RWPE1 (cell line): ENCODE measurements at regions not wholly inside any gene's neighbourhood (a gene's known extent, or its start where the extent isn't known, plus 50 kb on each side); places are given as distances from the start of the nearest gene placed in this dataset.

Source experiments
- CTCF ChIA-PET: fragments of 350-600 bp; sonication (Branson Sonifier 250); formaldehyde crosslinking; extraction: SDS; loops from one replicate; lab custom pipeline; 2021; lab: Yijun Ruan, JAX
- POLR2A ChIA-PET: fragments of 400-600 bp; formaldehyde crosslinking; extraction: SDS; loops from one replicate; lab custom pipeline; 2020; ENCODE audit warnings: antibody characterized with exemption; ENCODE audit not compliant: low non-redundant PET; lab: Yijun Ruan, JAX
- DNase-seq: peaks from one replicate; pipeline ENCODE4 v3.0.0; 2012; ENCODE audit warnings: low spot score
- H3K27ac ChIP-seq: fragments of 450-650 bp; 2 replicates; pipeline ENCODE4 v1.5.1; 2017
- TF ChIP-seq, protein P1 (sequence below): fragments of 450-650 bp; conservative IDR thresholded peaks from 2 replicates; pipeline ENCODE4 v1.5.1; 2017; ENCODE audit warnings: low read depth, mild to moderate bottlenecking

- no peak overlapping the region for H3K27ac ChIP-seq
- TF ChIP-seq, protein P1, sequence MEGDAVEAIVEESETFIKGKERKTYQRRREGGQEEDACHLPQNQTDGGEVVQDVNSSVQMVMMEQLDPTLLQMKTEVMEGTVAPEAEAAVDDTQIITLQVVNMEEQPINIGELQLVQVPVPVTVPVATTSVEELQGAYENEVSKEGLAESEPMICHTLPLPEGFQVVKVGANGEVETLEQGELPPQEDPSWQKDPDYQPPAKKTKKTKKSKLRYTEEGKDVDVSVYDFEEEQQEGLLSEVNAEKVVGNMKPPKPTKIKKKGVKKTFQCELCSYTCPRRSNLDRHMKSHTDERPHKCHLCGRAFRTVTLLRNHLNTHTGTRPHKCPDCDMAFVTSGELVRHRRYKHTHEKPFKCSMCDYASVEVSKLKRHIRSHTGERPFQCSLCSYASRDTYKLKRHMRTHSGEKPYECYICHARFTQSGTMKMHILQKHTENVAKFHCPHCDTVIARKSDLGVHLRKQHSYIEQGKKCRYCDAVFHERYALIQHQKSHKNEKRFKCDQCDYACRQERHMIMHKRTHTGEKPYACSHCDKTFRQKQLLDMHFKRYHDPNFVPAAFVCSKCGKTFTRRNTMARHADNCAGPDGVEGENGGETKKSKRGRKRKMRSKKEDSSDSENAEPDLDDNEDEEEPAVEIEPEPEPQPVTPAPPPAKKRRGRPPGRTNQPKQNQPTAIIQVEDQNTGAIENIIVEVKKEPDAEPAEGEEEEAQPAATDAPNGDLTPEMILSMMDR, result no peak
- ChIA-PET CTCF (no interaction called here), POLR2A (no interaction called here)
- DNase-seq, result no peak
These were observed 119.0 kb downstream of the ANKRD50 start for GRCh38 chr4:124593494-124593893.

- ChIA-PET CTCF (no interaction called here), POLR2A (no interaction called here)
- TF ChIP-seq, protein P1, result no peak
- no peak overlapping the region for H3K27ac ChIP-seq
- no peak for DNase-seq
These were observed 117.6 kb downstream of the ANKRD50 start for GRCh38 chr4:124594945-124595344.

DNA sequence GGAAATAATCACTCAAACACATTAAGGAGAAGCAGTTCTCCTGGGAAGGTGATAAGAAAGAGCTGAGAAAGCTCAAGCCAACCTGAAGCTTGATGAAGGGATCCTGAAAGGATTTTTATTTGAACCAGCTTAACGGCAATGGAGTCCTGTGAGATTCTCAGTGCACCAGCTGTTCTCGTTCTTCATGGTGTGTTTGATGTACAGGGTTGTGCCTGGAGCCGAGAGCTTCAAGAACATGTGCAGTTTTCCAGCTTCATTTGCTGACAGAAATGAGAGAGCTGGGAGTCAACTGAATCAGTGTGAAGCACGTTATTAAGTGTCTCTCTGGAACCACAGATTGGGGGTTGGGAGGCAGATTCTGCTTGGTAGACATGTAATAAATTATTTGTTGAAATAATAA is 115.7 kb downstream of the ANKRD50 start:
- H3K27ac ChIP-seq, result no peak overlapping the region
- DNase-seq, result no peak
- ChIA-PET POLR2A (no interaction called here), CTCF (interaction anchor here (0.6 kb wide), 1 partner anchor 953 kb away, joined by 3 read pairs; no protein-coding TSS in a partner anchor)
- TF ChIP-seq, protein P1, result no peak

GRCh38 chr4:124610211-124610610 is 102.3 kb downstream of the ANKRD50 start:
- ChIA-PET CTCF (interaction anchor here (0.5 kb wide), 1 partner anchor 736 kb away, joined by 3 read pairs; no protein-coding TSS in a partner anchor), POLR2A (no interaction called here)
- H3K27ac ChIP-seq, result no peak overlapping the region
- TF ChIP-seq, protein P1, result no peak
- peak; percentile 4 for DNase-seq
